ENCODE measurements at regions not wholly inside any gene's neighbourhood (a gene's known extent, or its start where the extent isn't known, plus 50 kb on each side); places are given as distances from the start of the nearest gene placed in this dataset.

GRCh38 chr10:25701652-25702051 is 232.4 kb upstream of the MYO3A start:
- TF ChIP-seq POLR2A (IDR thresholded peaks at IDR 0.05): no peak
- TF ChIP-seq CTCF (IDR thresholded peaks at IDR 0.05): no peak
- Histone ChIP-seq H3K4me3 (no peak overlapping the region), H3K4me1 (no peaks in the 10 kb centered on the region), H3K36me3 (replicated peaks in 1 of 2; ENCODE audit: insufficient read depth in 1 of 2, low read depth in 2 of 2) (no peaks in the 10 kb centered on the region), H3K27me3 (no peaks in the 10 kb centered on the region), H3K27ac (no peak overlapping the region), H3K9me3 (no peaks in the 10 kb centered on the region)
- no peak for DNase-seq
- intact Hi-C loops (cut with DNase I): no loop called here
- 37 to 41% methylated on average over 5 to 14 of the region's 15 CpGs for WGBS, 2 donors
- no peak for ATAC-seq

- ATAC-seq (no peak), DNase-seq (no peak)
- Histone ChIP-seq H3K27ac (no peak overlapping the region), H3K27me3 (no peaks in the 10 kb centered on the region), H3K9me3 (no peaks in the 10 kb centered on the region), H3K4me1 (no peaks in the 10 kb centered on the region), H3K36me3 (replicated peaks in 1 of 2; ENCODE audit: insufficient read depth in 1 of 2, low read depth in 2 of 2) (no peaks in the 10 kb centered on the region), H3K4me3 (no peak overlapping the region)
- WGBS, 2 donors: 45 to 69% methylated on average over 6 of the region's 6 CpGs
- intact Hi-C loops (cut with DNase I): no loop called here
- no peak for TF ChIP-seq CTCF (IDR thresholded peaks at IDR 0.05)
- TF ChIP-seq POLR2A (IDR thresholded peaks at IDR 0.05): no peak
Measured at GRCh38 chr10:25704622-25705021, 229.4 kb upstream of the MYO3A start.

GRCh38 chr10:25707572-25707971 is 226.5 kb upstream of the MYO3A start:
- no peak for TF ChIP-seq CTCF (IDR thresholded peaks at IDR 0.05)
- no peak for TF ChIP-seq POLR2A (IDR thresholded peaks at IDR 0.05)

GRCh38 chr10:25707976-25708671 is 225.9 kb upstream of the MYO3A start:
- no peak overlapping the region for H3K4me3 ChIP-seq
- DNase-seq (no peak), ATAC-seq (no peak)
- H3K9me3 ChIP-seq: no peaks in the 10 kb centered on the region
- intact Hi-C loops (cut with DNase I): no loop called here
- H3K4me1 ChIP-seq: no peaks in the 10 kb centered on the region
- no peaks in the 10 kb centered on the region for H3K36me3 ChIP-seq (replicated peaks in 1 of 2; ENCODE audit: insufficient read depth in 1 of 2, low read depth in 2 of 2)
- TF ChIP-seq POLR2A (IDR thresholded peaks at IDR 0.05): no peak
- no peak for TF ChIP-seq CTCF (IDR thresholded peaks at IDR 0.05)
- WGBS, 2 donors: 77% methylated on average over 8 of the region's 8 CpGs
- H3K27me3 ChIP-seq: peaks cover 0 to 4% of the 10 kb centered on the region in 2 donors
- H3K27ac ChIP-seq: no peak overlapping the region

More at GRCh38 chr10:25707572-25707971, 226.5 kb upstream of the MYO3A start:
- Histone ChIP-seq H3K36me3 (replicated peaks in 1 of 2; ENCODE audit: insufficient read depth in 1 of 2, low read depth in 2 of 2) (no peaks in the 10 kb centered on the region), H3K9me3 (no peaks in the 10 kb centered on the region), H3K27ac (no peak overlapping the region), H3K4me1 (no peaks in the 10 kb centered on the region), H3K27me3 (peaks cover 0 to 2% of the 10 kb centered on the region in 2 donors), H3K4me3 (no peak overlapping the region)
- no peak for ATAC-seq
- WGBS, 2 donors: 42 to 52% methylated on average over 4 of the region's 4 CpGs
- no peak for DNase-seq
- intact Hi-C loops (cut with DNase I): no loop called here

GRCh38 chr10:25713894-25714240 is 220.2 kb upstream of the MYO3A start:
- no peak for ATAC-seq
- TF ChIP-seq CTCF (IDR thresholded peaks at IDR 0.05) (no peak), POLR2A (IDR thresholded peaks at IDR 0.05) (no peak)
- 71 to 72% methylated on average over 3 of the region's 3 CpGs for WGBS, 2 donors
- no peak overlapping the region for H3K4me3 ChIP-seq
- H3K4me1 ChIP-seq: no peaks in the 10 kb centered on the region
- no peak overlapping the region for H3K27ac ChIP-seq
- no peak for DNase-seq
- H3K36me3 ChIP-seq (replicated peaks in 1 of 2; ENCODE audit: insufficient read depth in 1 of 2, low read depth in 2 of 2): no peaks in the 10 kb centered on the region
- H3K27me3 ChIP-seq: peaks cover 0 to 4% of the 10 kb centered on the region in 2 donors
- H3K9me3 ChIP-seq: no peaks in the 10 kb centered on the region
- intact Hi-C loops (cut with DNase I): no loop called here
